B cell (primary cell): ENCODE measurements at regions not wholly inside any gene's neighbourhood (a gene's known extent, or its start where the extent isn't known, plus 50 kb on each side); places are given as distances from the start of the nearest gene placed in this dataset.

Experiments
- CTCF ChIP-seq: fragments of 200-600 bp; IDR thresholded peaks from one replicate; pipeline ENCODE4 v1.8.0; 2022; ENCODE audit warnings: antibody characterized with exemption, mild to moderate bottlenecking
- EZH2 ChIP-seq: IDR thresholded peaks from 2 replicates; pipeline ENCODE4 v1.6.1; 2012; ENCODE audit warnings: borderline replicate concordance, low read depth, mild to moderate bottlenecking, moderate library complexity, low read length; ENCODE audit not compliant: insufficient read depth, poor library complexity, severe bottlenecking

GRCh38 chr2:239664216-239664810 lies 263.5 kb upstream of the HDAC4 start:
- TF ChIP-seq CTCF (no peak), EZH2 (no peak)
